Adrenal gland (tissue), 9 donors: ENCODE measurements at regions not wholly inside any gene's neighbourhood (a gene's known extent, or its start where the extent isn't known, plus 50 kb on each side); places are given as distances from the start of the nearest gene placed in this dataset.

ENCODE experiments used
- DNase-seq, 7 donors: peaks; one replicate each; pipeline ENCODE4 v3.0.0-alpha.2; 2019 to 2020
- H3K27ac ChIP-seq, 5 donors: fragments of 200-600 bp; sonication (generic) in 4 of 5; 1 replicate in 3 of 5; 2 replicates in 2 of 5; pipeline versions ENCODE4 v1.5.1 to v1.8.0; 2016 to 2020; ENCODE audit warnings: mild to moderate bottlenecking in 1 of 5
- H3K27me3 ChIP-seq: fragments of 200-600 bp; 2 replicates; pipeline ENCODE4 v1.8.0; 2021
- H3K36me3 ChIP-seq, 2 donors: fragments of 200-600 bp; replicated peaks in 1 of 2; 1 replicate in 1 of 2; 2 replicates in 1 of 2; pipeline versions ENCODE4 v1.5.1 to v1.8.0; 2018 to 2022
- H3K4me1 ChIP-seq, 2 donors: fragments of 200-600 bp; replicated peaks in 1 of 2; 1 replicate in 1 of 2; 2 replicates in 1 of 2; pipeline versions ENCODE4 v1.5.1 to v1.8.0; 2018 to 2021
- H3K4me3 ChIP-seq, 4 donors: fragments of 200-600 bp; sonication (generic) in 3 of 4; one replicate each; pipeline ENCODE4 v1.5.1; 2016 to 2018
- H3K9me3 ChIP-seq, 3 donors: fragments of 200-600 bp; sonication (generic) in 1 of 3; replicated peaks in 1 of 3; 1 replicate in 2 of 3; 2 replicates in 1 of 3; pipeline versions ENCODE4 v1.5.1 to v1.8.0; 2016 to 2021
- CTCF ChIP-seq, 6 experiments: fragments of 450-650 bp in 4 of 6; fragments of 200-600 bp in 2 of 6; sonication (generic) in 1 of 6; IDR thresholded peaks; 1 replicate in 5 of 6; 2 replicates in 1 of 6; pipeline versions ENCODE4 v1.5.1 to v1.8.0; 2016 to 2021; ENCODE audit warnings: antibody characterized with exemption in 6 of 6, mild to moderate bottlenecking in 2 of 6, moderate library complexity in 1 of 6
- POLR2A ChIP-seq, 2 donors: fragments of 450-650 bp; IDR thresholded peaks; one replicate each; pipeline ENCODE4 v1.6.1; 2017; ENCODE audit warnings: antibody characterized with exemption in 2 of 2, mild to moderate bottlenecking in 2 of 2, moderate library complexity in 1 of 2
- WGBS, 4 donors: extraction: QIAGEN DNeasy Blood & Tissue Kit in 2 of 4; methylation state at CpG; one replicate each; pipeline versions ENCODE4 v1.1.5 to v1.1.7; 2013 to 2017; 5-methylcytosine and 5-hydroxymethylcytosine counted together
- intact Hi-C, 2 donors: fragments of 100-400 bp; cut with DNase I; formaldehyde crosslinking; loops; one replicate each; pipeline versions ENCODE4 v1.14.1 to v1.15.0; 2022 to 2023
- donor health status: healthy with polysubstance abuse.
- donor health status: Bipolar disorder and iron deficiency.
- donor health status: DM: yes; HTN: yes; CAD: no.
- donor health status: DM: no; HTN: no; CAD: no.
- donor health status: DM: no; HTN: no; CAD: no.

DNA sequence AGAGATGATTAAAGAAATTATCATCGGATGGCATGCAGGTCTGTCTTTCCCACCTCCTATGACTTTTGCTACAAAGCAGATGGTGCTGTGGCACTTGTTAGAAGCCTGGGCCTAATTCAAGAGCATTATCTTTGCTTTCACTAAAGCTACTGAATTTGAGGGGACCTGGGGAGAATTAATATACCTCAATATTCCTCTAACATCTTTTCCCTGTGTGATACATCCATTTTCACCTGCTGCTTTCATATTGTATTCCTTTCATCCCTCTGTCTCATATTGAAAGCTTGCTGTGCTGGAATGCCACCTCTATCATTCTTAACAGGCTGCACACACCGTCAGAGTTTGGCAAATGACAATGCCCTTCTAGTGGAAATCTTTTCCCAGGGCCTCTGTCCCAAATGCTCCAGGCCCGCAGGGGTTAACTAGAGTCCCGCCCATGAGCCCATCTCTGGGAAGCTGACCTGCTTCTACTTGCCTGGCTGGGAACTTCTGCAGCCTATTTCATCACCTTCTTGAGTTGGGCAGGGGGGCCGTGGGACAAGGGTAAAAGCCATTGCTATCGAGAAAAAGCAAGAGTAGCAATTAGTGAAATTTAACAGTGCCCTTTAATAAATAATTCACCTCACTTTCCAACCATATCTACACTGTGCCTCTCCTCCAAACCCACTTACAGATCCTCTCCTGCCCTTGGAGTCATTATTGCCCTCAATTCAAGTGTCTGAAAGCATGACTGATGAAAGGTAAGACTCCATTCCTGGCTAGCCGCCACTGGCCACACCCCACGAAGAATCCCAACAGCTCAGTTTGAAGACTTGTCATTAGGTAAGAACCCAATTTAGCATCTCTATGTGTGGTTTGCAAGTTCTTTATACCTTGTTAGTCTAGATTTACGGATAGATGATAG, 126.7 kb upstream of the BTG1 start:
- DNase-seq, result no peak
- no peaks in the 10 kb centered on the region for H3K4me1 ChIP-seq
- no peak overlapping the region for H3K4me3 ChIP-seq
- H3K36me3 ChIP-seq, result no peaks in the 10 kb centered on the region
- no peaks in the 10 kb centered on the region for H3K9me3 ChIP-seq
- no peak overlapping the region for H3K27ac ChIP-seq
- WGBS, 4 donors, result 81 to 87% (median 86%) methylated on average over 9 of the region's 9 CpGs
- TF ChIP-seq CTCF (IDR thresholded peaks at IDR 0.05), result no peak
- no peak for TF ChIP-seq POLR2A (IDR thresholded peaks at IDR 0.05)
- H3K27me3 ChIP-seq, result no peaks in the 10 kb centered on the region
- intact Hi-C loops, result no loop called here

DNA sequence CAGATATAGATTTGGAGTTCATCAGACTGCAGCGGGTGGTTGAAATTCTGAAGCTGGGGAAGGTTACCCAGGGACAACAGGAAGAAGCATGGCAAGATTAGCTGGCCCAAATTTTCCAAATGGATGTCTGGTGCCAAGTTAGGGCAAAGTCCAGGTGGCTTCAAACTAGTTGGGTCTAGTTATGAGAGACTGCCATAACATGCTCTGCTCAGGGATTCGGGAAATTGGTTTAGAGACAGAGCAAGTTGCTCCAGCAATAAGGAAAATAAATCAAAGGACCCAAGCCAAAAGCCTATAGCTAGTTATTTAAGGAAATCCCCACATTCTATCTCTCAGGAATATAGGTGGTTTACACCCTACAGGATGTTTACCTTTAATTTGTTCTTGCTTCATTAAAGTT, 125.7 kb upstream of the BTG1 start:
- DNase-seq, result no peak
- intact Hi-C loops, result no loop called here
- H3K27ac ChIP-seq, result no peak overlapping the region
- H3K4me1 ChIP-seq, result no peaks in the 10 kb centered on the region
- no peak overlapping the region for H3K4me3 ChIP-seq
- TF ChIP-seq POLR2A (IDR thresholded peaks at IDR 0.05) (no peak), CTCF (IDR thresholded peaks at IDR 0.05) (no peak)
- no peaks in the 10 kb centered on the region for H3K27me3 ChIP-seq
- H3K9me3 ChIP-seq, result no peaks in the 10 kb centered on the region
- no peaks in the 10 kb centered on the region for H3K36me3 ChIP-seq
- WGBS, 4 donors, result 91 to 99% (median 94%) methylated on average over 2 of the region's 2 CpGs

DNA sequence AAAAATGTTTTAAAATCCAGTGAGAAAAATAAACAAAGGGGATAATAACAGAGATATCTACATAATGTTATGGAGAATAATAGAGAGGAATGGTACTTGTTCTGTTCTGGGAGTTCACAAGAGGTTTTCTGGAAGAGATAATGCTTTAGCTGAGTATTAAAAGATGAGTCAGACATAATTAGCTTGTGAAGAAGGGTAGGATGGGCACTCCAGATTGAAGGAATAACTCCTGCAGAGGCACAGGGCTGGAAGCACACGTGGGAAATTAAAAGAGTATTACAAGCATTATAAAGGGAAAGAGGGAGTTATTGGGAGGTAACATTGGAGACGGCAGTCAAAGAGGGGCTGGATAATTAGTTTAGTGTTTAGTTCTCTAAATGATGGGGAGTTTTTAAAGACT, 124.9 kb upstream of the BTG1 start:
- Histone ChIP-seq H3K27ac (no peak overlapping the region), H3K36me3 (no peaks in the 10 kb centered on the region), H3K4me3 (no peak overlapping the region), H3K4me1 (no peaks in the 10 kb centered on the region), H3K9me3 (no peaks in the 10 kb centered on the region), H3K27me3 (no peaks in the 10 kb centered on the region)
- WGBS, 4 donors, result 89 to 94% (median 92%) methylated on average over 2 of the region's 2 CpGs
- no peak for DNase-seq
- TF ChIP-seq CTCF (IDR thresholded peaks at IDR 0.05) (no peak), POLR2A (IDR thresholded peaks at IDR 0.05) (no peak)
- intact Hi-C loops, result no loop called here

DNA sequence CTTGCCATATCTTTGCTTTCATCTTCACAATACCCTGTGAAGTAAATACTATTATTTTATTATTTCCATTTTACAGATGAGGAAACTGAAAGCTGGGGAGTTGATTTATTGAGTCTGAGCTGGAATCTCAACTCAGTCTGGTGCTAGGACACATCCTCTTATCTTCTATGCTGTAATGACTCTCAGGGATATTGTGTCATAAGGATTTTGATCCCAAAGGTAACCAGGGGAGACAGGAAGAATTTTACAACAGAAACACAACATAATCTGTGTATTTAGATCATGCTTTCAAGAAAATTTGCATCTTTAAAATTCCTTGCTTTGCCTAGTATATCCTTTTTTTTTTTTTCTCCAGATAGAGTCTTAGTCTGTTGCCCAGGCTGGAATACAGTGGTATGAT, 123.3 kb upstream of the BTG1 start:
- intact Hi-C loops, result no loop called here
- no peak overlapping the region for H3K27ac ChIP-seq
- H3K4me3 ChIP-seq, result no peak overlapping the region
- no peaks in the 10 kb centered on the region for H3K4me1 ChIP-seq
- DNase-seq, result no peak
- H3K36me3 ChIP-seq, result no peaks in the 10 kb centered on the region
- TF ChIP-seq POLR2A (IDR thresholded peaks at IDR 0.05), result no peak
- TF ChIP-seq CTCF (IDR thresholded peaks at IDR 0.05), result no peak
- H3K9me3 ChIP-seq, result no peaks in the 10 kb centered on the region
- no peaks in the 10 kb centered on the region for H3K27me3 ChIP-seq
